ENCODE measurements at regions not wholly inside any gene's neighbourhood (a gene's known extent, or its start where the extent isn't known, plus 50 kb on each side); places are given as distances from the start of the nearest gene placed in this dataset.
"Not testable (repeated sequence)": the region's sequence is repeated elsewhere in the genome, so short reads cannot be mapped to it uniquely, and the experiment has no call there.

GRCh38 chr3:26309536-26309935 lies 313.0 kb upstream of the LRRC3B start:
- TF ChIP-seq CTCF (IDR thresholded peaks at IDR 0.05; ENCODE audit: borderline replicate concordance, extremely low read depth, low read length, poor library complexity, severe bottlenecking); EZH2 (IDR thresholded peaks at IDR 0.05; ENCODE audit: borderline replicate concordance, low read depth, low read length, severe bottlenecking): not testable (repeated sequence)

Data from DND-41 (cell line).